Fibroblast of skin of scalp (primary cell): ENCODE measurements at regions not wholly inside any gene's neighbourhood (a gene's known extent, or its start where the extent isn't known, plus 50 kb on each side); places are given as distances from the start of the nearest gene placed in this dataset.

Experiments used
- DNase-seq: peaks from one replicate; pipeline ENCODE4 v3.0.0-alpha.2; 2013

DNA sequence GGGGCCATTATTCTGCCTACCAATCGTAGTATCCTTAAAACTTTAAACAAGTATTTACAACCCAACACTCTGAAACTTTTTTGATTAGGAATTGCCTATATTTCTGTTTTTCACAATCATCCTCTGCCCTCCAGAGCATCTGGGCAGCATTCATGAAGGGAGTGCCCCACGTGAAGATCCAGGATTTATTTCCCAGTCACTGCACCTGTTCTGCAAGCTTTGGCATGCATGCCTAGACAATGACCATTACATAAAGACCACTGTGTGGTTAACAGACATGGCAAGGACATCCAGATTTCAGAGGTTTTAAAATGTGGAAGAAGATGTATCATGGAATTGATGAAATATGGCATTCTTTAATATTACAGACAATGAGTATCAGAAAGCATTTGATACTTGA lies 1083.8 kb downstream of the TBC1D22A start:
- no peak for DNase-seq

DNA sequence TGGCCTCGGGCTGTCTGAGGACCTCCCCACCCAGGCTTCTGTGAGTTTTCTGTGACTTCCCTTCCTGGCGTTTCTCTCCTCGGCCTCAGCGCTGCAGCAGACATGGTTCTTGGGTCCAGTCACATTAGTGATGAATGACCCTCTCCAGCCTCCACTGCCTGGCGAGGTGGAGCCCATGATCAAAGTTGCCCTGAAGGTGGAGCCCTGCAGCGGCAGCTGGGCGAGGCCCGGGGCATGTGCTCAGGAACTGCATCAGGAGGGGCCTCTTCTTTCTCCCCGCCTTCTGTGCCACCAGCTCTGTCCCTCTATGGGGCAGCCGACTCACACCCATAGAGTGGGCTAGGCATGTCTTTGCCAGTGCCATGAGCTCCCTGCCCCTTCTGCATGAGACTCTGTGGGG lies 1079.7 kb downstream of the TBC1D22A start:
- DNase-seq = no peak

DNA sequence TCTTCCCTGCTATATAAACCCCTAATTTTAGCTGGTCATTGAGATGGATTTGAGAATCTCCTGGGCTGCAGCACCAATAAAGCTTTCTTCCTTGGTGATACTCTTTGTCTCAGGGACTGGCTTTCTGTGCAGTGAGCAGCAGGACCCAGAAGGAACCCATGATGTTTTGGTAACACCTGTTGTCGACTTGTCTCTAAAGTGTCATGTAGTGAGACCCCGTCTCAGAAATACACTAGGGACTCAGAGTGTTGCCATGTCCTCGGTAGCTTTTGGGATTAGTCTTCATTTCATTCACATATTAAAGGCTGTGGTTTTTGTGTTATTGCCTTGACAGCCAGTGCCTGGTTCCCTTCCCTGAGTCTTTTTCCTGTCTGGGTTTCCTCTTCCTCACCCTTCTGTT lies 1078.7 kb downstream of the TBC1D22A start:
- no peak for DNase-seq

DNA sequence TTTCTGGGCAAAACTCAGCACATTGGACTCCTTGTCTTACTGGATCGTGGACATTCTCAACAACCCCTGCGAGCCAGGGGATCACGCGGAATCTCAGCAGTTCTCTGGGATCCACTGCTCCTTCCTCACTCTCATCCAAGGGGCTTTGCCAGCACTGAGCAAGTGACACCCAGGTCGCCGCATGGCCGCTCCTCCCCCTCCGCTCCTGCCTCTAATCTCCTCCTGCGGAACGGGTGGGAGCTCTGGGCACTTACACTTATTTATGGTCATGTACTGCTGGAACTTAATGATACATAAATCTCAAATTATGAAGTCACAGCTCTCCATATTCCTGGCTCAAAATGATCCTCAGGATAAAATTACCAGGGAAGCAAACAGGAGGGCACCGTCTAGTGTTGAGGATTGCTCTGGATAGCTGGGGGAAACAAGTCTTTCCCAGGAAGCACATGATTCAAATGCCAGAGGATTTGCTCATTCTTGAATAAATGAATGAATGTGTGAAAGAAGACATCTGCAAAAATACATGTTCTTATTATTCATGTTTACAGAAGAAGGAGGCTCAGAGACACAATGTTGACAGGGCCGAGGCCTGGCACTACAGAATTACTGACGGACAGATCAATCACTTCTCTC lies 1077.3 kb downstream of the TBC1D22A start:
- peak; percentile 81 for DNase-seq

- peak; percentile 32 for DNase-seq
Observed at GRCh38 chr22:47837703-47838102, 1075.3 kb downstream of the TBC1D22A start.

- DNase-seq = peak; percentile 97
Observed at GRCh38 chr22:47836957-47837356, 1074.5 kb downstream of the TBC1D22A start.

GRCh38 chr22:47835726-47836125 lies 1073.3 kb downstream of the TBC1D22A start:
- DNase-seq = peak; percentile 100

DNA sequence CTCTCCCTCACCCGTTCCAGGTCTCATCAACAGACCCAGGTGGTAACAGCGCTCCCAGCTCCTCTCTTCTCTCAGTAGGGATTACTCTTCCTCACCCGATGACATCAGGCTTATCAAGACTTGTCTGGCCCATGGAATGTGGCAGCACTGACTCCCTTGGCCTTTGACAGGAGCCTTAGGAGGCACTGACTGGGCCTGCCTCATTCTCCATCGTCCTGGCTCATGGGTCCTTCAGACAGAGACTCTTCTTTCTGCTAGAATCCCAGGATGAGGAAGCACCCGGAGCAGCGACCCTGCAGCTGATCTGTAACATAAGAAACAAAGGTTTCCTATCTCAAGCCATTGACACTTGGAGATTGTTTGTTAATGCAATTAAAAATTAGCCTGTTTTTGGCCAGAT lies 1063.6 kb downstream of the TBC1D22A start:
- DNase-seq = no peak

GRCh38 chr22:47822422-47822821 lies 1060.0 kb downstream of the TBC1D22A start:
- peak; percentile 5 for DNase-seq

DNA sequence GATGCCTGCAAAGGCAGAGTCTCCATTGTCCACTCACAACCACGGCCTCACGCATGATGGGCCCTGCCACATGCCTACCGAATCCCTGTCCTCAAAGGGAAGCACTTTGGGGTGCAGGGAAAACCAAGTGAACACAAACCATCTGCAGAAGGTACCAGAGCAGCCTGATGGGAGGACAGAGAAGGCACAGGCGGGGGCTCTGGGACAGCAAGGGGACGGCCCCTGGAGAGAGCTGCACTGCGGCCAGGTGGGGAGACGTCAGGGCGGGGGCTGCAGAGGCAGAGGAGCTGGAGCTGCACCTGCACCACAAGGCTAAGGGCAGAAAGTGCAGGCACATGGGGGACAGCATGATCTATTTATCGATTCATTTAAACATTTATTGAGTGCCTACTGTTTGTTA lies 1056.0 kb downstream of the TBC1D22A start:
- DNase-seq = no peak

GRCh38 chr22:47817380-47817779 lies 1054.9 kb downstream of the TBC1D22A start:
- no peak for DNase-seq

- DNase-seq = no peak
Observed at GRCh38 chr22:47816863-47817210, 1054.4 kb downstream of the TBC1D22A start.

DNA sequence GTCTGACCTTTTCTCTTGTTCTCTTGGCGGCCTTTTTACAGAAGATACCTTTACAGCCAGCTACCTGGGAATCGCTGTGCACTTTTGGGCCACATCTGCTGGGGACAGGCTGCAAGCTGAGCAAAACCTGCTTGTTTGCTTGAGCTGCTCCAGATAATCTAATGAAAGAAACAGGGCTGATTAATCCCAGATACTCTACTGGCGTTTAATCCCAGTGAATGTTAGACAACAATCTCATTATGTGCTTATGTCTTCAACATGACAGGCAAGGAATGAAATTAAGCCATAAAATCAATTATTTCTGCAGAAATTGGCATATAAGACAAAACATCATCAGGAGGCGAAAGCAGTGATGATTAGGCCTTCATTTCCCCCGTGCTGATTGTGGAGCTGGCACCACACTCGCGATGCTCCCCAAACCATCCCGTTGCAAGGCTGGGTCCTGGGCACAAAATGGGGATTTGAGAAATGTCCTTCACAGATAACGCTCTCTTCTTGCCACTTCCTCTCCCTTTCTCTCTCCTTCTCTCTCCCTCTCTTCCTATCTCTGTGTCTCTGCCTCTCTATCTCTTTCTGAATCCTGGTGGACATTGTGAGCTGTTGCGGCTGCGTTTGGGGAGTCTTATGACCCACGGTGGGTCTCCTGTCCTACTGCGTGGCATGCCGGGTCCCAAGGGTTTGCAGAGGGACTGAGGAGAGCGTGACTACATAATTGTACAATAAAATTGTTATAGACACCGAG lies 1053.8 kb downstream of the TBC1D22A start:
- no peak for DNase-seq

GRCh38 chr22:47814474-47814873 lies 1052.0 kb downstream of the TBC1D22A start:
- no peak for DNase-seq

- DNase-seq = no peak
Observed at GRCh38 chr22:47813661-47814060, 1051.2 kb downstream of the TBC1D22A start.

DNA sequence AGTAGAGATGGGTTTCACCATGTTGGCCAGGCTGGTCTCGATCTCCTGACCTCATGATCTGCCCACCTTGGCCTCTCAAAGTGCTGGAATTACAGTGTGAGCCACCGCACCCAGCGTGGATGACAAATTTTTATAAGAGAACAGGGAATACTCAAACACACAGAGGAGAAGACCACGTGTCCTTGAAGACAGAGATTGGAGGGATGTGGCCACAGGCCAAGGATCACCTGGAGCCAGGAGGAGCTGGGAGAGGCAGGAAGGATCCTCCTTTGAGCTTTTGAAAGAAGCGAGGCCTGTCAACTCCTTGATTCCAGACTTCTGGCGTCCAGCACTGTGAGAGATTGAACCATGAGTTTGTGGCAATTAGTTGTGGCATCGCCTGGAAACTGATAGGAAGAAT lies 1049.5 kb downstream of the TBC1D22A start:
- no peak for DNase-seq

DNA sequence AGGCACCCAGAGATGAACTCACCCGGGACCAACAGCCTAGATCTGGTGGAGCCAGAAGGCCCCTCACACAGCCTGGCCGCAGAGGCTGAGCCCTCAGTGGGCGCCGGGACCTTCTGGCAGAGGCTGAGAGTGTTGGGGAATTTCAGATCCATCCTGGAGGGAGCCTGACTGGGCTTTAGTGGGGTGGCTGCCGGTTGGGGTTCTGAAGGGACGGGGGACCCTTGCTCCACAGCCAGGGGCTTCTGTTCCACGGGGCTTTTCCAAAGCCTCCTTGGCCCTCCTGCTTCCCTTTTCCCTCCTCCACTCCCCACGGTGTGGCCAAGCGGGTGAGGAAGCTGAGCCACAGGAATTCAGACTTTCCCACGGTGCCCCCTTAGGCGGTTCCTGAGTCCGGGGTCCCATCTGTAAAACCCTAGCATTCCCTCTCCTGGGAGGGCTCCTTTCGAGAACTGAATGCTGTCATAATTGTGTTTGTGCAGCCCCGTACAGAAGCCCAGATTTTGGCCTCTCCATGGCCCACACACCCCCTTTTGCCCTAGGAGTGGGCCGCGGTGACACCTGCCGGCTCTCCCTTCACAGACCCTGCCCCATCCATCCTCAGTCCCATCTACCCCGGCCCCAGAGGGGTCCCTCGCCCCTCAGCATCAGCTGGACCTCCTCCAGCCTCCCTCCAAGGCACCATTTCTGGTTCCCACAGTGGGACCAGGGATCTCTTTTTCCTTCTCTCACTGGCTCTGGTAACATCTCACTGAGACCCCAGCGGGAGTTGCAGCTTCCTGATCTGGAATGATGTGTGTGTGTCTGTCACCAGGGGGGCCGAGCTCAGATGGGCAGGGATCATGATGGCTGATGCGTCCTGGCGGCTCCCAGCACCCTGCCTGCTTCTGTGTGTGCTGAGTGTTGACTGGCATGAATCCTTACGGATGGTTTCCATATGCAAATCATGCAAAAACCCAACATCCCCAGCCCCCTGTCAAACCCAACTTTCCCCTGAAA lies 1048.4 kb downstream of the TBC1D22A start:
- no peak for DNase-seq

DNA sequence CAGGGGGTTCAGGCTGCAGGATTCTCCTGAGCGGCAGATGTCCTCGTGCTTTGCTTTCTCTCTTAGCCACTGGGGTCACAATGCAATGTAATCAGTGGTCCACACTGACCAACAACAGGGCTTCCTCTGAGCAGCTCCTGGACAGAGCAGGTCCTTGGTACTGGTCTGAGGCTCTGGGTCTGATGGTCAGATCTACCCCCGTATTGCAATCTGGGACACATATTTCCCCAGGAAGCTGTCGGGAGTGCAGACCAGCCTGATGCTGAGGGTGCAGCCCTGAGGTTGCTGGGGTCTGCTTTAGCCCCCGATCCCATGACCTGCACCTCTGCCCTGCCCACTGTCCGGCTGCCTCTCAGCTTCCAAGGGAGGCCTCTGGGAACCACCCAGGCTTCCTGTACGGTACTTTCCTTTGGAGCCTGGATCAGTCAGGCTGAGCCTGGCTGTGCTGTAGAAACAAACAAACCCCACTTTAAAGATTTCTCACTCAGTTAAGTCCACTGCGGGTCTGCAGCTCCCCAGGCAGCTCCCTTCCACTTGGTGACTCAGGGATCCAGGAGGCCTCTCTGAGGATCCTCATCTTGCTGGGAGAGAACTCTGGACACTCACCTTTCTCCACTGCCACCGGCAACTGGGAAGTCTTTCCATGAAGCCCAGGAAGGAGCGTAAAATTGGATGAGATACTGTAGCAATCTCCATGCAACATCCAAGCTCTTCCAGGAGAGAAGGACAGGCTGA lies 1046.6 kb downstream of the TBC1D22A start:
- DNase-seq = no peak

DNA sequence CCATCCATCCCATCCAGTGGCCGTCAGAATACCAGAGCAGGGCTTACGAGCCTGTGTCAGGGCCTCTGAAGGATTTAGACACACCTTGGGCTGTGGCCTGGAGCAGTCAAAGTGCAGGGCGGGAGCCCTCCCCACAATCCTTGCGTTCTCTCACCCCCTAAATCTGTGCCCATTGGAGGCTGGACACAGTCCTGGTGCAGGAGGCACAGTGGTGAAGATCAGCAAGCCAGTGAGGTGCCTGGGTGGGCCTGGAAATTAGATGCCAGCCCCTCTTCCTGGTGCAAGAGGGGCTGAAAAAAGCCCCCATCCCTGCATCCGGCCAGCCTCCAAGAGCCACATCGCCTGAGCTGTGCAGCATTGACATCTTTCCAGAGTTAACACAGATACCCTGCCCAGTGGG lies 1045.8 kb downstream of the TBC1D22A start:
- DNase-seq = no peak

GRCh38 chr22:47807506-47807905 lies 1045.1 kb downstream of the TBC1D22A start:
- no peak for DNase-seq

DNA sequence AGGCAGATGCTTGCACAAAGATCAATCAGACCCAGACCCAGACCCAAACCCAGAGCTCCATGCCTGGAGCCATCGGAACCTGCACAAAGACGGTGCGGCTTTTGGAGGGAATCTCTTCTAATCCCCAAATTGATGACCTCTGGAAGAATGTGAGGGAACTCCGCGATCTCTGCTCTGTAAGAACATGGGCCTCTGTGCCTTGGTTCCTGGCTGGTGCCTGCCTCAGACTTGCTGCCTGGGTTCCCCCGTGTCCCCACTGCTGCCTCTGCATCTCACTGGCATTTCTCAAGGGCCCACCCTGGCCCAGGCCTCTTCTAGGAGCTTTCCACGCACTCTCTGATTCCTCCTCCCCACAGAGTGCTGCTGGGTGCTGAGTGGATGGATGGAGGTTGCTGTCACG lies 1044.4 kb downstream of the TBC1D22A start:
- no peak for DNase-seq

- no peak for DNase-seq
Observed at GRCh38 chr22:47805394-47805935, 1043.0 kb downstream of the TBC1D22A start.
